ENCODE measurements at regions not wholly inside any gene's neighbourhood (a gene's known extent, or its start where the extent isn't known, plus 50 kb on each side); places are given as distances from the start of the nearest gene placed in this dataset.

DNA sequence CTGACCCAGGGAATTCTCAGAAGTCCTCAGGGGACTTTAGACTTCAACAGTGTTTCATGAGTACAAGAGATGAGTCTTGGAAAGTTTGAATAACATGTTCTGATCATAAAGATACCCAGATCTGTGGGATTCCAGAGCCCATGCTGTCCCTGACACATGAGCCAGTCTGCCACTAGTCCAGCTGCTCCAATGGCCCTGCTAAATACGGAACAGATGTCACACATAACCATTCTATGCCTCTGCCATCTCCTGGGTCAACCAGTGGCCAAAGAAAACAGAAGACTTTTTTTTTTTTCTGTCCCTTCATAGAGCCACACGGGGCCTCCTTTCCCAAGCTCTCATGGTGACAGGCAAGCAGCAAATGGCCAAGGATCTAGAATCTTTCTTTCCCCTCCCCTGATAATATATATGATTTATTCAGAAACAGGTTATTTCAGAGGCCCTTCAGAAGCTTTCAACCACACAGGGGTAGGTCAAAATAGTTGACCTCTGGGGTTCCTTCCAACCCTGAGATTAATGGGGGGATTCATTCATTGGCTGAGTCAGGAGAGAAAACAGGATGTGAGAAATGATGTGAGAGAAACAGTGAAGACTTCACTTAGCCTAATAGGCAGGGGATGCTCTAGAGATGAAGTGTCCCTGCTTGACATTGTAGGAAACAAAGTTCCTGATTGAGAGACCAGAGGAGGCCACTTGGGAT, 367.7 kb downstream of the CDK5RAP2 start:
- TF ChIP-seq, protein P1, sequence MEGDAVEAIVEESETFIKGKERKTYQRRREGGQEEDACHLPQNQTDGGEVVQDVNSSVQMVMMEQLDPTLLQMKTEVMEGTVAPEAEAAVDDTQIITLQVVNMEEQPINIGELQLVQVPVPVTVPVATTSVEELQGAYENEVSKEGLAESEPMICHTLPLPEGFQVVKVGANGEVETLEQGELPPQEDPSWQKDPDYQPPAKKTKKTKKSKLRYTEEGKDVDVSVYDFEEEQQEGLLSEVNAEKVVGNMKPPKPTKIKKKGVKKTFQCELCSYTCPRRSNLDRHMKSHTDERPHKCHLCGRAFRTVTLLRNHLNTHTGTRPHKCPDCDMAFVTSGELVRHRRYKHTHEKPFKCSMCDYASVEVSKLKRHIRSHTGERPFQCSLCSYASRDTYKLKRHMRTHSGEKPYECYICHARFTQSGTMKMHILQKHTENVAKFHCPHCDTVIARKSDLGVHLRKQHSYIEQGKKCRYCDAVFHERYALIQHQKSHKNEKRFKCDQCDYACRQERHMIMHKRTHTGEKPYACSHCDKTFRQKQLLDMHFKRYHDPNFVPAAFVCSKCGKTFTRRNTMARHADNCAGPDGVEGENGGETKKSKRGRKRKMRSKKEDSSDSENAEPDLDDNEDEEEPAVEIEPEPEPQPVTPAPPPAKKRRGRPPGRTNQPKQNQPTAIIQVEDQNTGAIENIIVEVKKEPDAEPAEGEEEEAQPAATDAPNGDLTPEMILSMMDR (IDR thresholded peaks at IDR 0.05; ENCODE audit: low read length): no peak
- no peak for TF ChIP-seq EZH2 (optimal IDR thresholded peaks at IDR 0.05; ENCODE audit: low read depth, low read length)

Measured in MM.1S (cell line).